ACHN (cell line): ENCODE measurements at regions not wholly inside any gene's neighbourhood (a gene's known extent, or its start where the extent isn't known, plus 50 kb on each side); places are given as distances from the start of the nearest gene placed in this dataset.
"Not testable (repeated sequence)": the region's sequence is repeated elsewhere in the genome, so short reads cannot be mapped to it uniquely, and the experiment has no call there.

ENCODE experiments used
- DNase-seq: peaks from one replicate; pipeline ENCODE4 v3.0.0-alpha.2; 2015
- in situ Hi-C: cut with HindIII; loops from 2 replicates; pipeline ENCODE4 v1.10.0; 2017; ENCODE audit warnings: low sequenced_read_pairs, low pct_ligation_motif_present, low pct_unique_long_range_greater_than_20kb

GRCh38 chr14:86357876-86358275 is 827.9 kb downstream of the FLRT2 start:
- no peak for DNase-seq
- in situ Hi-C loops: no loop called here

DNA sequence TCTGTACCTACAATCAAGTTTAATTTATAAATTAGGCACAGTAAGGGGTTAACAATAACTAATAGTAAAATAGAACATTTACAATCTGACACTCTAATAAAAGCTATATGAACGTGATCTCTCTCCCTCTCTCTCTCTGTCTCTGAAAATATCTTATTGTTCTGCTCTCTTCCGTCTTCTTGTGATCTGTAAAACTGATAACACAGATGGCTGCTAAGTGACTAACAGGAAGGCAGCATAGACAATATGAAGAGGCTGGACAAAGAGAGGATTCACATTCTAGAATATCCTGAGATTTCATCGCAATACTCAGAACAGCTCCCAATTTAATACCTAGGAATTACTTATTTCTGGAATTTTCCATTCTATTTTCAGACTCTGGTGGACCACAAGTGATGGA is 827.2 kb downstream of the FLRT2 start:
- no peak for DNase-seq
- in situ Hi-C loops: no loop called here

GRCh38 chr14:86346818-86347384 is 817.0 kb downstream of the FLRT2 start:
- DNase-seq: no peak
- in situ Hi-C loops: no loop called here

- in situ Hi-C loops: no loop called here
- DNase-seq: no peak
Observed at GRCh38 chr14:86334355-86334754, 804.4 kb downstream of the FLRT2 start.

GRCh38 chr14:86333493-86333892 is 803.5 kb downstream of the FLRT2 start:
- in situ Hi-C loops: no loop called here
- no peak for DNase-seq

DNA sequence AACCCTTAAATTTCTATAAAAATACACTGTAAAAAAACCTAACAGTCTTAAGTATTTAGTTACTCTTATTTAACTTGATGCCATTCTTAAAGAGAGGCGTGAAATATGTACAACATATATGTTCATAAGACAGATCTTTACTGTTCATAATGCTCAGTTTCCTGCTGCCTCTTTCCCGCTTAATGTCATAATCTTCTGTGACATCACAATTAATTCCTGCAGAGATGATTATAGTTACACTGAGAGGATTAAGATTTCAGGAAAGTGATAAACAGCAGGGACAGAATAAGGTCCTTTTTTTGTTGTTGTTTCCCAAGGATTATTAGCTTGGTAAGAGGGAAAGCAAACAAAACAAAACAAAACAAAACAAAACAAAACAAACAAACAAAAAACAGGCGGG is 801.4 kb downstream of the FLRT2 start:
- in situ Hi-C loops: no loop called here

DNA sequence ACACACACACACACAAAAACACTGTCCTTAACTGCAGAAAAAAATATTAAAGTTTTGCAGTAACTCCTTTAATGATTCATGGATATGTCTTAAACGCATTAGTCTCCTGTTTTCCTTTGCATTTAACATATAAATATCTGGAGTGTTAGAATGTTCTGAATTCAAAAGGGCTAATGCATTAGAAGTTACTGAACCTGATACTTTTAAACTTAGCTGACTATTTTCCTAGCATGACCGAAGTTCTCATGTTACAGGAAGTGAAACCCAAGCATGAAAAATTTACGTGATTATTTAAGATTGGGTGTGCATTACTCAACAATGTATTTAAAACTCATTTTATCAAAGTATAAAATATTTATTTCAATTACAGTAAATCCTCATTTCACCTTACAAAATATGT is 791.2 kb downstream of the FLRT2 start:
- in situ Hi-C loops: no loop called here
- DNase-seq: no peak

More for the DNA sequence above, 801.4 kb downstream of the FLRT2 start:
- DNase-seq: no peak

DNA sequence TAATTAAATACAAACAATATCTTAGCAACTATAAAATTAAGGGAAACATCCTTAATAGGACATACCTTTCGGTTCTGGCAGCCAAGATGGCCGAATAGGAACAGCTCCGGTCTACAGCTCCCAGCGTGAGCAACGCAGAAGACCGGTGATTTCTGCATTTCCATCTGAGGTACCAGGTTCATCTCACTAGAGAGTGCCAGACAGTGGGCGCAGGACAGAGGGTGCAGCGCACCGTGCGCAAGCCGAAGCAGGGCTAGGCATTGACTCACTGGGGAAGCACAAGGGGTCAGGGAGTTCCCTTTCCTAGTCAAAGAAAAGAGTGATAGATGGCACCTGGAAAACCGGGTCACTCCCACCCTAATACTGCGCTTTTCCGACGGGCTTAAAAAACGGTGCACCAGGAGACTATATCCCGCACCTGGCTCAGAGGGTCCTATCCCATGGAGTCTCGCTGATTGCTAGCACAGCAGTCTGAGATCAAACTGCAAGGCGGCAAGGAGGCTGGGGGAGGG is 782.3 kb downstream of the FLRT2 start:
- DNase-seq, in situ Hi-C loops: not testable (repeated sequence)

- DNase-seq: no peak
- in situ Hi-C loops: no loop called here
Observed at GRCh38 chr14:86311151-86311550, 781.2 kb downstream of the FLRT2 start.

GRCh38 chr14:86310611-86311010 is 780.7 kb downstream of the FLRT2 start:
- in situ Hi-C loops: no loop called here
- no peak for DNase-seq

DNA sequence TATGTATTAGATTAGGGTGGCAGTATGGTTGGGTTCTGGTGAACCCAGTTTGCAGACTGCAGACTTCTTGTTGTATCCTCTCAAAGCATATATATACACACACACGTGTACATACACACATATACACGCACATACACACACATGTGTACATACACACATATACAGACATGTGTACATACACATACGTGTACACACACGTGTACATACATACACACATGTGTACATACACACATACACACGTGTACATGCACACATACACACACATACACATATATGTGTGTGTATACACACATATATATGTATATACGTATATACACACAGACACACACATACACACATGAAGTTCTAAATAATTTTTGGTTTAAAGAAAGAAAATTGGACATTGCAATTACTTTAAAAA is 780.2 kb downstream of the FLRT2 start:
- in situ Hi-C loops: no loop called here
- DNase-seq: no peak

- in situ Hi-C loops: no loop called here
Observed at GRCh38 chr14:86305058-86305457, 775.1 kb downstream of the FLRT2 start.

GRCh38 chr14:86299994-86300393 is 770.0 kb downstream of the FLRT2 start:
- in situ Hi-C loops: no loop called here
- no peak for DNase-seq

More at GRCh38 chr14:86305058-86305457, 775.1 kb downstream of the FLRT2 start:
- DNase-seq: no peak

GRCh38 chr14:86296173-86296572 is 766.2 kb downstream of the FLRT2 start:
- in situ Hi-C loops: no loop called here
- no peak for DNase-seq

DNA sequence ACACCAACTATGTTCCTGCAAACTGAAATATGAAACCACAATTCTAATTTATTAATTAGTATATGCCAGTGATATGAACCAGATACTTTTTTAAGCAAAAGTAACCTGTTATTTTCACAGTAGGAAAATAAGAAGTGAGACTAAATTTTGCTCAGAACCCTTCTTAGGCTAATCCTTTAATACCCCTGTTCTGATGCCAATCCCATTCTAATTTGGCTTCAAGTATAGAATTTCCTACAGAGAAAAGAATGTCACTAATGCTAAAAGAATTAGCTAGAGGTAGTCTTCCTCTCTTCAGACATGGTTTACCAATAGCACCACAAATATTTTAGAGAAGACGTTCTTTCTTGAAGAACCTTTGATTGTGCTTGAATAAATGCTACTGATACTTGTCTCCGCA is 758.4 kb downstream of the FLRT2 start:
- DNase-seq: no peak
- in situ Hi-C loops: no loop called here

GRCh38 chr14:86279405-86279804 is 749.5 kb downstream of the FLRT2 start:
- in situ Hi-C loops: no loop called here
- no peak for DNase-seq

DNA sequence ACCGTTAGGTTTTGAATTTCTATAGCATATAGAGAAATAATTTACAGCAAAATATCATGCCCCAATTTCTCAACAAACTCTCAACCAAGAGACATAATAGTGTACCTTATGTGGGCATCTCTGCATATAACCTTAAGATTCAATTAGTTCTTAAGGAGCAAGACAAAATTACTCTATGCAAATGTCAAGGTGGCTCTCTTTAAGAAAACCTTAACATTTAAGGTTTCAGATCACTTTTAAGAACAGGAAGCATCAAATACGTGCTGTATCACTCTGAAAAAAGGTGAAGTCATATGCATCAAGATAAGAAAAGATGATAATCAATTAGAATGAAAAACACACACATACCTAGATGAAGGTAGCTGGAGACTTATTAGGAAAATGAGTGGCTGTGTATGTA is 728.0 kb downstream of the FLRT2 start:
- in situ Hi-C loops: no loop called here
- DNase-seq: no peak

- DNase-seq: no peak
- in situ Hi-C loops: no loop called here
Observed at GRCh38 chr14:86243158-86243557, 713.2 kb downstream of the FLRT2 start.

DNA sequence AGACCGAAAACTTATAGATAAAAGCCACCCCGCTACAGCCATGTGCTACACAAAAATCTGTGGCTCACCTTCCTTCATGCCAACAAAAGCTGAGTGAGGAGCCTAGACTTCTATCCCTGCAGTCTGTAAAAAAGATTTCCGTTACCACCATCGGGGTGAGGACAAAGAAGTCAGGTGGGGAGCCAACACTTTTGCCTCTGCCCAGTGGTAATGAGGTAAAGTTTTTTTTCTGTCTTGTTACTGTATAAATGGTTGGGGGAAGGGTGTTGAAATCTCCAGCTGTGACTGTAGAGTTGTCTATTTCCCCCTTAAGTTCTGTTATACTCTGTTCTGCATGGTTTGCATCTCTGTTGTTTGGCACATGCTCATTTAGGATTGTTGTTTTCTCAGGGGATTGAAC is 707.8 kb downstream of the FLRT2 start:
- no peak for DNase-seq
- in situ Hi-C loops: no loop called here

GRCh38 chr14:86221755-86222154 is 691.8 kb downstream of the FLRT2 start:
- DNase-seq: no peak
- in situ Hi-C loops: no loop called here

DNA sequence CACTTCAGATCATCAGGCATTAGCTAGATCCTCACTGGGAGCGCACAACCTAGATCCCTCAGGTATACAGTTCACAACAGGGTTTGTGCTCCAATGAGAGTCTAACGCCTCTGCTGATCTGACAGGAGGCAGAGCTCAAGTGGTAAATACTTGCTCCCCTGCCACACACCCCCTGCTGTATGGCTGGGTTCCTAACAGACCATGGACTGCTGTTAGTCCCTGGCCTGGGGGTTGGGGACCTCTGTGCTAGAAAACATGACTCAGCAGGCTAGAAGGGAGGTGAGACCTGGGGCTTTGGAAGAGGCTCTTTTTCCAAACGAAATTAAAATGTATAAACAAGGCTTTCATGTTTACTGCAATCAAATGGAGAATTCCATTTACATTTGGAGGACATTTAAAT is 691.1 kb downstream of the FLRT2 start:
- DNase-seq: no peak
- in situ Hi-C loops: no loop called here
